ENCODE measurements at regions not wholly inside any gene's neighbourhood (a gene's known extent, or its start where the extent isn't known, plus 50 kb on each side); places are given as distances from the start of the nearest gene placed in this dataset.

DNA sequence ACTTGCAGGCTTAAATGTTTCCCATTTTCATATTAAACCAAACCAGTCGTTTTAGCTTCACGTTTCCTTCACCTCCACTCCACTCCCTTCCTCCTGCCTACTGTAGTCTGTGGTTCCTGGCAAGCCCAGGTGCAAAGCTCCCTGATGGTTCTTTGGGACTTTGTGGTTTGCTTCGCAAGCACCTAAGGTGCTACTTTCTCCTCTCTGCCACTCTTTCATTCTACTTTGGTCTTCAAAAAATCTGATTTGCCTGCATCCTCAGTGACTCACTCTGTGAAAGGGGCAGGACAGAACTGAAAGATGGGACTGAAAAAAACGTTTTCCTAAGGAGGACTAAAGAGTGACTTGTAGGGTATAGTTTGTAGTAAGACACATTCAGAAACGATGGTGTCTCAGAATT lies 228.4 kb downstream of the CYRIA start:
- Histone ChIP-seq H3K27ac (no peak overlapping the region), H3K4me3 (no peak overlapping the region), H3K36me3 (replicated peaks in 1 of 2) (no peaks in the 10 kb centered on the region), H3K27me3 (no peaks in the 10 kb centered on the region), H3K4me1 (replicated peaks in 1 of 2) (no peaks in the 10 kb centered on the region), H3K9me3 (replicated peaks in 1 of 3) (no peaks in the 10 kb centered on the region)
- intact Hi-C loops (cut with DNase I) = no loop called here
- 46 to 60% (median 53%) methylated on average over 5 of the region's 5 CpGs for WGBS, 4 donors
- no peak for TF ChIP-seq POLR2A (IDR thresholded peaks at IDR 0.05)
- TF ChIP-seq, protein P1, sequence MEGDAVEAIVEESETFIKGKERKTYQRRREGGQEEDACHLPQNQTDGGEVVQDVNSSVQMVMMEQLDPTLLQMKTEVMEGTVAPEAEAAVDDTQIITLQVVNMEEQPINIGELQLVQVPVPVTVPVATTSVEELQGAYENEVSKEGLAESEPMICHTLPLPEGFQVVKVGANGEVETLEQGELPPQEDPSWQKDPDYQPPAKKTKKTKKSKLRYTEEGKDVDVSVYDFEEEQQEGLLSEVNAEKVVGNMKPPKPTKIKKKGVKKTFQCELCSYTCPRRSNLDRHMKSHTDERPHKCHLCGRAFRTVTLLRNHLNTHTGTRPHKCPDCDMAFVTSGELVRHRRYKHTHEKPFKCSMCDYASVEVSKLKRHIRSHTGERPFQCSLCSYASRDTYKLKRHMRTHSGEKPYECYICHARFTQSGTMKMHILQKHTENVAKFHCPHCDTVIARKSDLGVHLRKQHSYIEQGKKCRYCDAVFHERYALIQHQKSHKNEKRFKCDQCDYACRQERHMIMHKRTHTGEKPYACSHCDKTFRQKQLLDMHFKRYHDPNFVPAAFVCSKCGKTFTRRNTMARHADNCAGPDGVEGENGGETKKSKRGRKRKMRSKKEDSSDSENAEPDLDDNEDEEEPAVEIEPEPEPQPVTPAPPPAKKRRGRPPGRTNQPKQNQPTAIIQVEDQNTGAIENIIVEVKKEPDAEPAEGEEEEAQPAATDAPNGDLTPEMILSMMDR (IDR thresholded peaks at IDR 0.05) = no peak
- DNase-seq = no peak

- Histone ChIP-seq H3K36me3 (replicated peaks in 1 of 2) (no peaks in the 10 kb centered on the region), H3K27ac (no peak overlapping the region), H3K9me3 (replicated peaks in 1 of 3) (no peaks in the 10 kb centered on the region), H3K4me1 (replicated peaks in 1 of 2) (no peaks in the 10 kb centered on the region), H3K4me3 (no peak overlapping the region), H3K27me3 (no peaks in the 10 kb centered on the region)
- TF ChIP-seq POLR2A (IDR thresholded peaks at IDR 0.05) = no peak
- TF ChIP-seq, protein P1 (IDR thresholded peaks at IDR 0.05) = no peak
- 67 to 81% (median 77%) methylated on average over 2 of the region's 2 CpGs for WGBS, 4 donors
- intact Hi-C loops (cut with DNase I) = no loop called here
- no peak for DNase-seq
Measured at GRCh38 chr2:16434393-16434792, 231.2 kb downstream of the CYRIA start.

GRCh38 chr2:16430846-16431245 lies 234.8 kb downstream of the CYRIA start:
- WGBS, 4 donors = 60 to 81% (median 66%) methylated on average over 3 of the region's 3 CpGs
- Histone ChIP-seq H3K9me3 (replicated peaks in 1 of 3) (no peaks in the 10 kb centered on the region), H3K27ac (no peak overlapping the region), H3K4me1 (replicated peaks in 1 of 2) (no peaks in the 10 kb centered on the region), H3K4me3 (no peak overlapping the region), H3K36me3 (replicated peaks in 1 of 2) (no peaks in the 10 kb centered on the region), H3K27me3 (no peaks in the 10 kb centered on the region)
- intact Hi-C loops (cut with DNase I) = no loop called here
- DNase-seq = no peak
- TF ChIP-seq POLR2A (IDR thresholded peaks at IDR 0.05) = no peak
- TF ChIP-seq, protein P1 (IDR thresholded peaks at IDR 0.05) = no peak

GRCh38 chr2:16429431-16430145 lies 236.0 kb downstream of the CYRIA start:
- TF ChIP-seq, protein P1 (IDR thresholded peaks at IDR 0.05) = no peak
- TF ChIP-seq POLR2A (IDR thresholded peaks at IDR 0.05) = no peak
- H3K27ac ChIP-seq = no peak overlapping the region
- H3K4me3 ChIP-seq = no peak overlapping the region
- WGBS, 4 donors = 28 to 68% (median 37%) methylated on average over 2 of the region's 2 CpGs
- intact Hi-C loops (cut with DNase I) = no loop called here
- no peaks in the 10 kb centered on the region for H3K27me3 ChIP-seq
- no peak for DNase-seq
- no peaks in the 10 kb centered on the region for H3K4me1 ChIP-seq (replicated peaks in 1 of 2)
- H3K36me3 ChIP-seq (replicated peaks in 1 of 2) = no peaks in the 10 kb centered on the region
- H3K9me3 ChIP-seq (replicated peaks in 1 of 3) = no peaks in the 10 kb centered on the region
